HTR-8/SVneo (cell line): ENCODE measurements at regions not wholly inside any gene's neighbourhood (a gene's known extent, or its start where the extent isn't known, plus 50 kb on each side); places are given as distances from the start of the nearest gene placed in this dataset.

ENCODE experiments used
- DNase-seq: peaks from one replicate; pipeline ENCODE4 v3.0.0; 2011; ENCODE audit warnings: low spot score, mixed read lengths; ENCODE audit not compliant: insufficient read length
- FAIRE-seq: peaks from 2 replicates; lab custom pipeline; 2011; peaks lifted over from hg19 to GRCh38; lab: Jason Lieb, UNC

GRCh38 chr18:11327391-11328009 lies 178.1 kb upstream of the PIEZO2 start:
- no peak for DNase-seq
- no peak for FAIRE-seq

DNA sequence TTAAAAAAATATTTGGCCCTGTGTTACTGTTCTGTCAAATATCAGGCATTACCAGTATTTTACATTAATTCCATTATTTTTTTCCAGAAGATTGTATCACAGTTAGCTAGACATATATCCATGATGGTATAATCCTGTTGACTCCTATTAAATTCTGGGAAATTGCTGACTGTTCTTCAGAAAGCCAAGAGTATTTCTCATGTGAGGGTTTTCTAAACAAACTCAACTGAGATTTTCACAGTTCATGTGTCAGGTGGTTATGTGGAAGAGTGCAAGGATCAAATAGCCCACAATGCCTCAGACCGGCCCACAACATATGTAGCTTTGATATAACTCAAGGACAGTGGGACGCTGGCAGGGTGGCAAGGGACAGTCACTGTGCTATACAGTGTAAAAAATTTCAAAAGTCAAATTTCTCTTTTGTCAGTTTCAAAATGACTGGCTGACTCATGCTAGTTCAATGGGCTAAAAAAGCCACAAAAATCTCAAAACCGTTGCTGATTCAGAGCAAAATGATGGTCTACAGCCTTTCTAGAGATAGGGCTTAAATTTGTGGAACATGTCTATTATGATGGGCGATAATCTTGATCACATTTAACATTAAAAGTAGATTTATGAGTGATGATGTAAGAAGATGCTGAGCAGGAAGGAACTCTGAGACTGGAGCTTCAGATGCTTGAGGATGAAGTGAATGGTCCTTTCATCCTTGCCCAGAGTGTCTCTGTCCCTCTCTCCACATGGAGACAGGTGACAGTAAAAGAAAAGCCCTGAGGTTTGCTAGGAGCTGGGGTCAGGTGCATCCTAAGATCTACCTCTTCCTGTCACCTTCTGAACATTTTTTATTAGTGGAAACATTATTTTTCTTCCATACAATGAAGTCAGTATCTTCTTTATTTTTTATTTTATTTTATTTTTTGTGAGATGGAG lies 175.8 kb upstream of the PIEZO2 start:
- DNase-seq, result peak; percentile 53
- FAIRE-seq, result no peak

- FAIRE-seq (no peak), DNase-seq (no peak)
Observed at GRCh38 chr18:11324510-11324909, 175.1 kb upstream of the PIEZO2 start.

DNA sequence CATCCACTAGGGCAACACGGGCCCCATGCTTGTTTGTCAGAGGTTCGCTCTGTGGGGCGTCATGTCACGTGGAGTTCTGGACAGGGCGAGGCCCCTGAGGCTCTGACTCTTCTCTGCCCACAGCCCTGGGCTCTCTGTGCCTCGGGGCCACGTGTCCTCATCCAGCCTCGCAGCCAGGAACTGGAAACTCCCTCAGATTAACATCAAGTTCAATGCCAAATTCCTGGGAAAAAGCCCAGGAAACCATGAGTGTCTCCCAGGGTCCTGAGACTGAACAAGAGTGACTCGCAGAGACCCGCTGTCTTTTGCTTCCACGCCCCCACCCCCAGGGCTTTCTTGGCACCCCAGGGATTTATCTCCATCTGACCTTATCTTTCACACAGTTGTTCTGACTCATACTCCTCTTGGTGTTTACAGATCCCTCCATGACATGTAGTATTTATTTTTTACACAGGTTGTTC lies 174.0 kb upstream of the PIEZO2 start:
- FAIRE-seq, result peak; percentile 55
- no peak for DNase-seq

- no peak for FAIRE-seq
- no peak for DNase-seq
Observed at GRCh38 chr18:11322716-11323115, 173.3 kb upstream of the PIEZO2 start.

- no peak for FAIRE-seq
Observed at GRCh38 chr18:11322006-11322405, 172.6 kb upstream of the PIEZO2 start.

GRCh38 chr18:11320986-11321385 lies 171.6 kb upstream of the PIEZO2 start:
- FAIRE-seq (no peak), DNase-seq (no peak)

More at GRCh38 chr18:11322006-11322405, 172.6 kb upstream of the PIEZO2 start:
- DNase-seq, result no peak

DNA sequence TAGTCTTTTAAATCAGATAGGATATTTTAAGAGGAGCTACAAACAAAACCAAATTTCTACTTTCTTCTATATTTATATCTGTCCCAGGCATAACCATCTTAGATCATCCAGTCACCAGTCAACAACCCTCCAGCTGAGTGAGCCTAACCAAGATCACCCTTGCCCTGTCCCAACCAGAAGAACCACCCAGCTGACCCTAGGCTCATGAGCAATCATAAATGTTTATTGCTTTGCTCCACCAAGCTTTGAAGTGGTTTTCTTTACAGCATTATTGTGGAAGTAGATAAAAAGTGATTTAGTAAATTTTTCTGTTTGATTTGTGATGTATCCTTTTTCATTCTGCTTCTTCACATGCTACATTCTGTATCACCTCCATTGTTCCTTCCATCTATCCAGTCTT lies 167.2 kb upstream of the PIEZO2 start:
- DNase-seq, result no peak
- no peak for FAIRE-seq

DNA sequence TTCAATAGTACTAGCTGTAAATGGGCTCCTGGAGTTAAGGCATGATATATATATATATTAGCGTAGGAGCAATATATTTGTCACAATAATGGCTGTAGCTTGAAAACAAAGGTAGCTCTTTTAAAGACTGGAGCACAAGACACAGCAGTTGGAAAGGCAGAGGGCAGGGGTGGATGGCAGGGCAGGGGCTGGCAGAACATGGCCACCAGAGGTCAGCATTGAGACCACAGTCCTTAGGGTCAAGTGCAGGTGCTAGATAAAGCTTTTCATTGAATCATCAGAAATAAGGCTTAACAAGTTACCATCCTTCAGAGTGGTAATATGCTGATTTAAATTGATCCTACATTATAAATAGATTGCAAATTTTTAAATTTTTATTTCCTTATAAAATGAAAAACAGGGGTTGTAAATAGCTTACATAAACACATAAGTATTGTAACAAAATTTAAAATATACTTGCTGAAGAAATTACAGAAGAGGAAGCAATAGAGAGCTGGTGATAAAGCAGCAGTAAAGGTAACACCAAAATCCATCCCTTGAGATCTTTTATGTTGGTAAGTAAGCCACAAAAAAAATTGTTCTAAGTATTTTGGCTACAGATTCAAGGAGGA lies 161.2 kb upstream of the PIEZO2 start:
- DNase-seq (no peak), FAIRE-seq (no peak)

- no peak for FAIRE-seq
Observed at GRCh38 chr18:11309172-11309571, 159.8 kb upstream of the PIEZO2 start.

GRCh38 chr18:11308499-11308898 lies 159.1 kb upstream of the PIEZO2 start:
- no peak for DNase-seq
- FAIRE-seq, result no peak

More at GRCh38 chr18:11309172-11309571, 159.8 kb upstream of the PIEZO2 start:
- DNase-seq, result no peak

GRCh38 chr18:11307716-11308115 lies 158.3 kb upstream of the PIEZO2 start:
- DNase-seq (no peak), FAIRE-seq (no peak)

DNA sequence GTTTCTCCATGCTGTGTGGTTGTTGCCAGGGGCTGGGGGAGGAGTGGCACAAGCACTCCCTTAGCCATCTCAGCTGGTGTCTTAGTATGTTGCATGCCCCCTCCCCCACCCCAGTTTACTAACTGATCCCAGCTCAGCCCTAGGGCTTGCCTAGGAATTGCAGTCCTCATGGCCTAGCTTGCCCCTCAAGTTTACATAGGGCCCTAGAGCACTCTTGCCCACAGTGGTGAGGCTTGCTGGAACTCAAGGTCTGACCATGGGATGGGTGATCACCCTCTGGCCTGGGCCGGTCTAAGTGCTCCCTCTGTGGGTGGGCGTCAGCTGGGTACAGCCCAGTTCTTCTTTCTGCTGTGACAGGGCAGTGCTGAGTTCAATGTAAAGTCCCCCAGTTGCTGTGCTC lies 156.1 kb upstream of the PIEZO2 start:
- FAIRE-seq (no peak), DNase-seq (no peak)

DNA sequence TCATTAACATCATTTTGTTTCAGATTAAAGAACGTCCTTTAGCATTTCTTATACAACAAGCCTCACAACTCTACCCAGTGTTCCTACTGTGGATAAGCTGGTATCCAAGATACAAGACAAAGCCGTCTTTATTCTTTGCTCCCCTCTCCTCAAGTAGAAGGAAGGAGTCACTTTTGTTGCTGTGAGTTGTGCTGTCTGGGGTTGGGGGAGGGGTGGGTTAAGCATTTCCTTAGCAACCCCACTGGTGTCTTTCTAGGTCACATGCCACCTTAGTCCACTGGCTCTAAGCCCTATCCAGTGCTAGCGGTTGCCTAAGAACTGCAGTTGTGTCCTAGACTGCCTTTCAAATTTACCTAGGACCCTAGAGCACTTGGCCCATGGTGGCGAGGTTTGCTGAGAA lies 155.6 kb upstream of the PIEZO2 start:
- FAIRE-seq (no peak), DNase-seq (no peak)

GRCh38 chr18:11296946-11297345 lies 147.6 kb upstream of the PIEZO2 start:
- DNase-seq, result no peak
- no peak for FAIRE-seq

GRCh38 chr18:11293794-11294193 lies 144.4 kb upstream of the PIEZO2 start:
- DNase-seq, result no peak
- no peak for FAIRE-seq

- no peak for FAIRE-seq
- no peak for DNase-seq
Observed at GRCh38 chr18:11290786-11291185, 141.4 kb upstream of the PIEZO2 start.

- no peak for FAIRE-seq
- DNase-seq, result no peak
Observed at GRCh38 chr18:11289248-11289647, 139.9 kb upstream of the PIEZO2 start.

GRCh38 chr18:11288401-11288800 lies 139.0 kb upstream of the PIEZO2 start:
- DNase-seq (no peak), FAIRE-seq (no peak)

DNA sequence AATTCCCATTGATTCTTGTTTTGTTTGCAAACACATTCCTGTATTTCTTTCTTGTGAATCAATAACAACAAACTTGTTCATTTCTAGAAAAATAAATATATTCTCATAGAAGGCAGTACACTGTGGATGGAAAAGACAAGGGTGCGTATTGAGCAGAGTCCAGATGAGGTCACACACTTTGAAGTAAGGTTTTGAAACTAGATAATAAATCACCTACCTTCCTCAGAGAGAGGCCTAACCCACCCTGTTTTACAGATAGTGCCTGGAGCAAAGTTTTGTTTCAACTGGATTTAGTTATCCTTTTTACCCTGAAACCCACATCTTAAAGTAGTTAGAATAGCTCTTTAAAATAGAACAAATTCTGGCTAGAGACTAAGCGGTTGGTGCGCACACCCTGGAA lies 137.1 kb upstream of the PIEZO2 start:
- DNase-seq (no peak), FAIRE-seq (no peak)

GRCh38 chr18:11284811-11285210 lies 135.4 kb upstream of the PIEZO2 start:
- no peak for FAIRE-seq
- no peak for DNase-seq
